ENCODE measurements at regions not wholly inside any gene's neighbourhood (a gene's known extent, or its start where the extent isn't known, plus 50 kb on each side); places are given as distances from the start of the nearest gene placed in this dataset.

DNA sequence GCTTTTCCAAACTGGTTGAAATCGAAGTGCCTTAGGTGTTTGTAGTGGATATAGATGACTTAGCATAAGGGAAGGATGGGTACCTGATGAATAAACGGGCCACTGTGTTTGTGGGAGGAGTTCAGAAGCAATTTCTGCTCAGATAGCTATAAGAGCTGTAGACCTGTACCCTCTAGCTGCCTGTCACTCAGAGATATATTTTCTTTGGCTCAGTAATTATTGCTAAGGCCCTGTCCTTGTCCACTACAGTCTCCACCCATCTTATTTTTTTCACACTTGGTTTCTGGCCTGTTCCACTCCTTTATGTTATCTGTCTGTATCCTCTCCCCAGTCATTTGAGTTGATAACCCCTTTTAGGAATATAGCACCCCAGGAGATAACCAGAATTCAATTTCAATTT, 74.8 kb upstream of the RMST start:
- no peaks in the 10 kb centered on the region for H4K20me1 ChIP-seq (ENCODE audit: insufficient read depth)
- H3K36me3 ChIP-seq (ENCODE audit: insufficient read depth): no peaks in the 10 kb centered on the region
- no peaks in the 10 kb centered on the region for H3K27me3 ChIP-seq (ENCODE audit: insufficient read depth, low read depth)
- TF ChIP-seq, protein P1, sequence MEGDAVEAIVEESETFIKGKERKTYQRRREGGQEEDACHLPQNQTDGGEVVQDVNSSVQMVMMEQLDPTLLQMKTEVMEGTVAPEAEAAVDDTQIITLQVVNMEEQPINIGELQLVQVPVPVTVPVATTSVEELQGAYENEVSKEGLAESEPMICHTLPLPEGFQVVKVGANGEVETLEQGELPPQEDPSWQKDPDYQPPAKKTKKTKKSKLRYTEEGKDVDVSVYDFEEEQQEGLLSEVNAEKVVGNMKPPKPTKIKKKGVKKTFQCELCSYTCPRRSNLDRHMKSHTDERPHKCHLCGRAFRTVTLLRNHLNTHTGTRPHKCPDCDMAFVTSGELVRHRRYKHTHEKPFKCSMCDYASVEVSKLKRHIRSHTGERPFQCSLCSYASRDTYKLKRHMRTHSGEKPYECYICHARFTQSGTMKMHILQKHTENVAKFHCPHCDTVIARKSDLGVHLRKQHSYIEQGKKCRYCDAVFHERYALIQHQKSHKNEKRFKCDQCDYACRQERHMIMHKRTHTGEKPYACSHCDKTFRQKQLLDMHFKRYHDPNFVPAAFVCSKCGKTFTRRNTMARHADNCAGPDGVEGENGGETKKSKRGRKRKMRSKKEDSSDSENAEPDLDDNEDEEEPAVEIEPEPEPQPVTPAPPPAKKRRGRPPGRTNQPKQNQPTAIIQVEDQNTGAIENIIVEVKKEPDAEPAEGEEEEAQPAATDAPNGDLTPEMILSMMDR (conservative IDR thresholded peaks at IDR 0.05; ENCODE audit: low read depth, low read length): no peak
- H3K4me1 ChIP-seq (ENCODE audit: low read depth, poor library complexity, severe bottlenecking): no peaks in the 10 kb centered on the region
- H3K9ac ChIP-seq: no peak overlapping the region
- H3K4me2 ChIP-seq: no peak overlapping the region
- no peak overlapping the region for H2AFZ ChIP-seq (ENCODE audit: low read depth)
- H3K4me3 ChIP-seq (IDR thresholded peaks at IDR 0.05; ENCODE audit: insufficient read depth, low read depth, low read length): no peak overlapping the region
- H3K79me2 ChIP-seq (ENCODE audit: insufficient read depth, low read depth): no peaks in the 10 kb centered on the region
- H3K27ac ChIP-seq: no peak overlapping the region

DNA sequence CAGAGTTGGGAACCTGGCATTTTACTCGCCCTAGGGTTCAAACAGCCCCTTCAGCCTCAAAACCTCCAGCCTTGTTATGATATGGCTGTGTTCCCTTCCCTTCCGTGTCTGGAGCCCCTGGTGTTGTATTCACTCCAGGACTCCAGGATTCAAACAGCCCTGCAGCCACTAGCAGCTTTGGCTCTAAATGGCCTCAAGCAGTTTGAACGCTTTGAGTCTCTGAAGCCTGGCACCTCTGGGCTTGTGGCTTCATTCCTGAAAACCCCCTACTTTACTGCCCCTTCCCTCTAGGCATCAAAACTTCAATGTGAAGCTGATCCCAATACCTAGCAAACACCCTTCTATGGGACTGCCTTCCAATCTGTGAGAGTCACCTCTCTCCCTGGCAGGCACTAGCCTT, 67.9 kb upstream of the RMST start:
- no peaks in the 10 kb centered on the region for H3K36me3 ChIP-seq (ENCODE audit: insufficient read depth)
- no peak overlapping the region for H3K4me2 ChIP-seq
- no peaks in the 10 kb centered on the region for H3K27me3 ChIP-seq (ENCODE audit: insufficient read depth, low read depth)
- no peaks in the 10 kb centered on the region for H4K20me1 ChIP-seq (ENCODE audit: insufficient read depth)
- no peak overlapping the region for H2AFZ ChIP-seq (ENCODE audit: low read depth)
- TF ChIP-seq, protein P1 (conservative IDR thresholded peaks at IDR 0.05; ENCODE audit: low read depth, low read length): no peak
- no peak overlapping the region for H3K9ac ChIP-seq
- H3K4me3 ChIP-seq (IDR thresholded peaks at IDR 0.05; ENCODE audit: insufficient read depth, low read depth, low read length): no peak overlapping the region
- H3K79me2 ChIP-seq (ENCODE audit: insufficient read depth, low read depth): no peaks in the 10 kb centered on the region
- no peaks in the 10 kb centered on the region for H3K4me1 ChIP-seq (ENCODE audit: low read depth, poor library complexity, severe bottlenecking)
- H3K27ac ChIP-seq: no peak overlapping the region

DNA sequence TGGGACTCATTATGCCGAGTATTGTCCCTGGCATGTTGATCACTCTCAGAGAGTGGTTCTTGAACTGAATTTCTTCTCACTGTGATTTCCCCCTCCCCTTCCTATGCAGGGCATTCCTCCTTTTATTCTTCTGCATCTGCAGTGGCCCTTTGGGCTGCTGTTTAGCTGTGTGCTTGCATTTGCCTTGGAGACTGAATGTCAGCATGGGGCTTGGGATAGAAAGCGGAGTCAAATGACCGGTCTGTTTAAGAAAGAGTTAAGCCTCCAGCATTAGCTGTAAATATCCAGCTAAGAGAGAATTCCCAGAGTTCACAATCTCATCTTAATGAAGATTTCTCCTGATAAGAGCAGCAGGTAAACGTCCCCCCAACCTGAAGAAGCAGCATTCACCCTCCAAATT, 65.6 kb upstream of the RMST start:
- no peak overlapping the region for H3K27ac ChIP-seq

DNA sequence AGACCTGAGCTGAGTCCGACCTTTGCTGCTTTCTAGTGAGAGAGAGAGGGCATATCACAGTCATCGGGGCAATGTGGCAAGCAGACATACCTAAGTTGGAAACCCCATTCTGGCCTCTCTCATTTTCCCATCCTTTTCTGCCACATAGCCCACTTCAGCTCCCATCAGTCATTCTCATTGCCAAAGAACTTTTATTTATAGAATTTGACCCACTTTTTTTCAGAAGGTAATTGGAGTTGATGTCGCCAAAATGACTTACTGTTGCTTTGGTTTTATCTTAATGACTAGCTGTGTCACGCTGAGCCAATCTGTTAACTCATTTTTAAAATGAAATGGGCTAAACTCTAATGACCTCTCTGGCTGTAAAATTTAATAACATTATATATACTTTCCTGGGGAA, 63.9 kb upstream of the RMST start:
- Histone ChIP-seq H3K79me2 (ENCODE audit: insufficient read depth, low read depth) (no peaks in the 10 kb centered on the region), H3K9ac (no peak overlapping the region), H3K36me3 (ENCODE audit: insufficient read depth) (no peaks in the 10 kb centered on the region), H2AFZ (ENCODE audit: low read depth) (no peak overlapping the region), H3K4me1 (ENCODE audit: low read depth, poor library complexity, severe bottlenecking) (no peaks in the 10 kb centered on the region), H3K27ac (no peak overlapping the region), H3K27me3 (ENCODE audit: insufficient read depth, low read depth) (no peaks in the 10 kb centered on the region), H4K20me1 (ENCODE audit: insufficient read depth) (no peaks in the 10 kb centered on the region), H3K4me3 (IDR thresholded peaks at IDR 0.05; ENCODE audit: insufficient read depth, low read depth, low read length) (no peak overlapping the region), H3K4me2 (no peak overlapping the region)
- TF ChIP-seq, protein P1 (conservative IDR thresholded peaks at IDR 0.05; ENCODE audit: low read depth, low read length): no peak

More for the DNA sequence above, 65.6 kb upstream of the RMST start:
- TF ChIP-seq, protein P1 (conservative IDR thresholded peaks at IDR 0.05; ENCODE audit: low read depth, low read length): no peak
- no peak overlapping the region for H3K4me3 ChIP-seq (IDR thresholded peaks at IDR 0.05; ENCODE audit: insufficient read depth, low read depth, low read length)
- no peak overlapping the region for H2AFZ ChIP-seq (ENCODE audit: low read depth)
- no peaks in the 10 kb centered on the region for H3K79me2 ChIP-seq (ENCODE audit: insufficient read depth, low read depth)
- H3K9ac ChIP-seq: no peak overlapping the region
- no peaks in the 10 kb centered on the region for H4K20me1 ChIP-seq (ENCODE audit: insufficient read depth)
- no peaks in the 10 kb centered on the region for H3K36me3 ChIP-seq (ENCODE audit: insufficient read depth)
- H3K4me1 ChIP-seq (ENCODE audit: low read depth, poor library complexity, severe bottlenecking): no peaks in the 10 kb centered on the region
- no peak overlapping the region for H3K4me2 ChIP-seq
- no peaks in the 10 kb centered on the region for H3K27me3 ChIP-seq (ENCODE audit: insufficient read depth, low read depth)
